ENCODE measurements at regions not wholly inside any gene's neighbourhood (a gene's known extent, or its start where the extent isn't known, plus 50 kb on each side); places are given as distances from the start of the nearest gene placed in this dataset.

DNA sequence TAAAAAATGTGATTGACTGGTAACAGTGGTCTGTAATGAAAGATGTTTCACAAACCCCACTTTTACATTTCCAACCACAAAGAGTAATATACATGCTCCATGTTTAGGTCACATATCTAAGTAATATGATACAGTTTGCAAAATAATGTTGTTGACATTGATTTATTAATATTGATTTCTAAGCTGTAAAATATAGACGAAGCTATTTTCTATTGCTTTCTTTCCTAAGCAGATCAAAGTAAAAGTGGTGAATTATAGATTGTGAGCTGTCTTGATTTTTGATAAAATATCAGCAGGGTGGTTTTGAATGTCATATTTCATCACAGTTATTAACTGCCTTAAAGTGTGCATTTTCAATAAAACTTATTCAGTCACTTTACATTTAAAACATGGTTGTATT, 2292.8 kb downstream of the PCDH9 start:
- Histone ChIP-seq H3K4me1 (no peaks in the 10 kb centered on the region), H3K4me3 (no peak overlapping the region), H3K27ac (replicated peaks in 1 of 4) (no peak overlapping the region), H3K36me3 (no peaks in the 10 kb centered on the region), H3K9me3 (no peaks in the 10 kb centered on the region), H3K27me3 (no peaks in the 10 kb centered on the region)
- DNase-seq (ENCODE audit: extremely low spot score), result no peak
- intact Hi-C loops (cut with DNase I), result no loop called here
- WGBS, result 78% methylated on average over 1 of the region's 1 CpG
- TF ChIP-seq EP300 (IDR thresholded peaks at IDR 0.05), result no peak

GRCh38 chr13:64936879-64937278, 2293.3 kb downstream of the PCDH9 start:
- no peaks in the 10 kb centered on the region for H3K9me3 ChIP-seq
- H3K4me3 ChIP-seq, result no peak overlapping the region
- no peaks in the 10 kb centered on the region for H3K27me3 ChIP-seq
- DNase-seq (ENCODE audit: extremely low spot score), result no peak
- TF ChIP-seq EP300 (IDR thresholded peaks at IDR 0.05) (no peak), CTCF (IDR thresholded peaks at IDR 0.05) (no peak), POLR2AphosphoS5 (IDR thresholded peaks at IDR 0.05) (no peak), POLR2A (IDR thresholded peaks at IDR 0.05; ENCODE audit: low read depth) (no peak)
- no peaks in the 10 kb centered on the region for H3K4me1 ChIP-seq
- H3K27ac ChIP-seq (replicated peaks in 1 of 4), result no peak overlapping the region
- 64% methylated on average over 2 of the region's 2 CpGs for WGBS
- intact Hi-C loops (cut with DNase I), result no loop called here
- no peaks in the 10 kb centered on the region for H3K36me3 ChIP-seq

- DNase-seq (ENCODE audit: extremely low spot score), result no peak
- Histone ChIP-seq H3K36me3 (no peaks in the 10 kb centered on the region), H3K9me3 (no peaks in the 10 kb centered on the region), H3K27me3 (no peaks in the 10 kb centered on the region), H3K4me1 (no peaks in the 10 kb centered on the region), H3K4me3 (no peak overlapping the region), H3K27ac (replicated peaks in 1 of 4) (no peak overlapping the region)
- intact Hi-C loops (cut with DNase I), result no loop called here
- TF ChIP-seq CTCF (IDR thresholded peaks at IDR 0.05) (no peak), POLR2AphosphoS5 (IDR thresholded peaks at IDR 0.05) (no peak), POLR2A (IDR thresholded peaks at IDR 0.05; ENCODE audit: low read depth) (no peak)
These were observed 2294.7 kb downstream of the PCDH9 start for GRCh38 chr13:64935441-64935840.

GRCh38 chr13:64934569-64935362, 2295.4 kb downstream of the PCDH9 start:
- H3K4me3 ChIP-seq, result no peak overlapping the region
- H3K27me3 ChIP-seq, result no peaks in the 10 kb centered on the region
- H3K4me1 ChIP-seq, result no peaks in the 10 kb centered on the region
- H3K9me3 ChIP-seq, result no peaks in the 10 kb centered on the region
- TF ChIP-seq POLR2AphosphoS5 (IDR thresholded peaks at IDR 0.05) (no peak), EP300 (IDR thresholded peaks at IDR 0.05) (no peak), POLR2A (IDR thresholded peaks at IDR 0.05; ENCODE audit: low read depth) (no peak), CTCF (IDR thresholded peaks at IDR 0.05) (no peak)
- intact Hi-C loops (cut with DNase I), result no loop called here
- no peak overlapping the region for H3K27ac ChIP-seq (replicated peaks in 1 of 4)
- no peaks in the 10 kb centered on the region for H3K36me3 ChIP-seq
- WGBS, result 73% methylated on average over 5 of the region's 5 CpGs
- DNase-seq (ENCODE audit: extremely low spot score), result no peak

DNA sequence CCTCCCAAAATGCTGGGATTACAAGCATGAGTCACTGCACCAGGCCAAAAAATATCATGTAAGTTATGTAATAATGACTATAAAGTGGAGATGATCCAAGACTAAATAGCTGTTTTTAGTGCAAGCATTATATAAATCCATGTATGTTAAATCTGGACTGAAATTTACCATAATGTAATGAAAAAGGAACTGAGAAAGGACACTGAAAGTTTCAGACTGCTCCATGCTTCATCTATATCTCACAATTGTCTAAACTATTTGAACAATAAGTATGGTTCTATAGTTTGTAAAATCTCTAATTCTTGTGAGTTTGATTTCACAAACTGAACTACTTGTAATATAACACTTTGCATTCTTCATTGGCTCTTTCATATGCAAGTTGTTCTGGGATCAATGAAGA, 2299.5 kb downstream of the PCDH9 start:
- Histone ChIP-seq H3K9me3 (peaks cover 0 to 3% (median 0%) of the 10 kb centered on the region in 4 donors), H3K4me1 (no peaks in the 10 kb centered on the region)

More for the DNA sequence above, 2299.5 kb downstream of the PCDH9 start:
- no peaks in the 10 kb centered on the region for H3K27me3 ChIP-seq
- H3K4me3 ChIP-seq, result no peak overlapping the region
- intact Hi-C loops (cut with DNase I), result no loop called here
- H3K27ac ChIP-seq (replicated peaks in 1 of 4), result no peak overlapping the region
- DNase-seq (ENCODE audit: extremely low spot score), result no peak
- no peaks in the 10 kb centered on the region for H3K36me3 ChIP-seq
- TF ChIP-seq CTCF (IDR thresholded peaks at IDR 0.05), result no peak
- TF ChIP-seq POLR2AphosphoS5 (IDR thresholded peaks at IDR 0.05), result no peak
- TF ChIP-seq EP300 (IDR thresholded peaks at IDR 0.05), result no peak
- no peak for TF ChIP-seq POLR2A (IDR thresholded peaks at IDR 0.05; ENCODE audit: low read depth)

Measured in esophagus muscularis mucosa (tissue), 4 donors.